ENCODE measurements at regions not wholly inside any gene's neighbourhood (a gene's known extent, or its start where the extent isn't known, plus 50 kb on each side); places are given as distances from the start of the nearest gene placed in this dataset.

- no peak for DNase-seq
Measured at GRCh38 chr16:80418517-80419355, 122.1 kb upstream of the DYNLRB2 start.

GRCh38 chr16:80417706-80418271, 123.0 kb upstream of the DYNLRB2 start:
- no peak for DNase-seq

- no peak for DNase-seq
Measured at GRCh38 chr16:80408014-80408413, 132.8 kb upstream of the DYNLRB2 start.

- no peak for DNase-seq
Measured at GRCh38 chr16:80407265-80407987, 133.4 kb upstream of the DYNLRB2 start.

GRCh38 chr16:80404847-80405246, 135.9 kb upstream of the DYNLRB2 start:
- DNase-seq = no peak

GRCh38 chr16:80403894-80404293, 136.9 kb upstream of the DYNLRB2 start:
- no peak for DNase-seq

- DNase-seq = no peak
Measured at GRCh38 chr16:80390871-80391489, 149.8 kb upstream of the DYNLRB2 start.

GRCh38 chr16:80390046-80390445, 150.7 kb upstream of the DYNLRB2 start:
- DNase-seq = no peak

- DNase-seq = no peak
Measured at GRCh38 chr16:80389338-80389737, 151.5 kb upstream of the DYNLRB2 start.

GRCh38 chr16:80387318-80387921, 153.4 kb upstream of the DYNLRB2 start:
- no peak for DNase-seq

- no peak for DNase-seq
Measured at GRCh38 chr16:80384862-80385261, 155.9 kb upstream of the DYNLRB2 start.

GRCh38 chr16:80380514-80380913, 160.3 kb upstream of the DYNLRB2 start:
- DNase-seq = no peak

- DNase-seq = no peak
Measured at GRCh38 chr16:80377096-80377956, 163.5 kb upstream of the DYNLRB2 start.

- DNase-seq = no peak
Measured at GRCh38 chr16:80375973-80376372, 164.8 kb upstream of the DYNLRB2 start.

- DNase-seq = no peak
Measured at GRCh38 chr16:80375513-80375912, 165.3 kb upstream of the DYNLRB2 start.

- no peak for DNase-seq
Measured at GRCh38 chr16:80372341-80372740, 168.5 kb upstream of the DYNLRB2 start.

GRCh38 chr16:80369138-80369958, 171.4 kb upstream of the DYNLRB2 start:
- DNase-seq = peak; percentile 18

GRCh38 chr16:80367037-80367658, 173.6 kb upstream of the DYNLRB2 start:
- no peak for DNase-seq

- no peak for DNase-seq
Measured at GRCh38 chr16:80366023-80366422, 174.8 kb upstream of the DYNLRB2 start.

- no peak for DNase-seq
Measured at GRCh38 chr16:80362816-80363215, 178.0 kb upstream of the DYNLRB2 start.

GRCh38 chr16:80356365-80356764, 184.4 kb upstream of the DYNLRB2 start:
- DNase-seq = no peak
